NT2/D1 (cell line): ENCODE measurements at regions not wholly inside any gene's neighbourhood (a gene's known extent, or its start where the extent isn't known, plus 50 kb on each side); places are given as distances from the start of the nearest gene placed in this dataset.

Source experiments
- YY1 ChIP-seq: IDR thresholded peaks from 2 replicates; pipeline ENCODE4 v1.6.1; 2011; ENCODE audit not compliant: insufficient read length, insufficient read depth
- ZNF274 ChIP-seq: IDR thresholded peaks from 2 replicates; pipeline ENCODE4 v1.6.1; 2011; ENCODE audit warnings: mild to moderate bottlenecking, low read depth, low read length

DNA sequence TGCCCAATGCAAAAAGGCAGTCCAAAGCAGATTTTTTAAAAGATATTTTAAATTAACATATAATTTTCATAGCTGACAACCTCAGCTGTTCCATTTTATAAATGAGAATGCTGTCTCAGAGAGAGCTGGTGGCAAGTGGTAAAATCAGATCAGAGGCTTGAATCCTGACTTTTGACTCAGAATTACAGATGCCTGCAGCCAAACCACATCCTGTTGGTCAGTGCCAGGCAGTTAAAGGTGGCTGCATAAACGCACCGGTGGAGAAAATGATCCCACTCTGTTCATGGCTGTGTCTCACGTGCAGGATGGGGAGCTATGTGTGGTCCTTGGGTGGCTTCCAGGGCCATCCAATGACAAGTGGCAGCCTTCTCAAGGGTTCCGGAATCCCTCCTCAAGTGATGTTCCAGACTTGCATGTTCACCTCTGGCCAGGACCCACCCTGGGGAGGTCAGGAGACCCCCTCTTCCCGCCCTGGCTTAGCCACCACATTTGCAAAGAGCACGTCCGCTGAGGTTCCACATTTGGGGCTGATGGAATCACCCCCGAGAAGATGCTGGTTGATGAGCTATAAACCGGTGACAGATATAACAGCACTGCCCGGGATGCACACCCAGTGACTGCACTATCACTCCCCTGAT, 155.5 kb downstream of the SHANK2 start:
- TF ChIP-seq YY1 (no peak), ZNF274 (no peak)
